ENCODE measurements at regions not wholly inside any gene's neighbourhood (a gene's known extent, or its start where the extent isn't known, plus 50 kb on each side); places are given as distances from the start of the nearest gene placed in this dataset.

DNA sequence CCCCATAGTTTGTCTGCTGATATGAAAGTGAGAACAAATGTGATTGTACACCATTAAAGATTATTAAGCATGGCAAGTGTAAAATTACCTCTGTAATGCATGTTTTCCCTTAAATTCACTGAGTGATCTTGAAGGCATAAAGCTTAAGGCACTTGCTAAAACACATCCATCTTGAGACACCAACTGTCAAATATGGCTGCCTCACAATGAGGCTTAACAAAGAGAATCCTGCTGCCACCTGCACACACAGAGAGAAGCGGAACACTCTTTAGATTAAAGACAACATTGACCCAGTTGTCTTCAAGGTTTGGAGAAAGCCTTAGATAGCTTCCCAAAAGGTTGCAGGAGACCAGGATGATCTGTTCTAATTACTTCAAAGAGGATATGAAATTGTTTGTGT, 803.6 kb upstream of the GYPC start:
- no peak for DNase-seq (ENCODE audit: low read depth)

- no peak for DNase-seq (ENCODE audit: low read depth)
Observed at GRCh38 chr2:125853626-125854025, 802.3 kb upstream of the GYPC start.

GRCh38 chr2:125855204-125855603, 800.8 kb upstream of the GYPC start:
- DNase-seq (ENCODE audit: low read depth) = no peak

- no peak for DNase-seq (ENCODE audit: low read depth)
Observed at GRCh38 chr2:125857971-125858794, 797.8 kb upstream of the GYPC start.

- DNase-seq (ENCODE audit: low read depth) = no peak
Observed at GRCh38 chr2:125861461-125861860, 794.5 kb upstream of the GYPC start.

- DNase-seq (ENCODE audit: low read depth) = no peak
Observed at GRCh38 chr2:125867908-125868307, 788.0 kb upstream of the GYPC start.

DNA sequence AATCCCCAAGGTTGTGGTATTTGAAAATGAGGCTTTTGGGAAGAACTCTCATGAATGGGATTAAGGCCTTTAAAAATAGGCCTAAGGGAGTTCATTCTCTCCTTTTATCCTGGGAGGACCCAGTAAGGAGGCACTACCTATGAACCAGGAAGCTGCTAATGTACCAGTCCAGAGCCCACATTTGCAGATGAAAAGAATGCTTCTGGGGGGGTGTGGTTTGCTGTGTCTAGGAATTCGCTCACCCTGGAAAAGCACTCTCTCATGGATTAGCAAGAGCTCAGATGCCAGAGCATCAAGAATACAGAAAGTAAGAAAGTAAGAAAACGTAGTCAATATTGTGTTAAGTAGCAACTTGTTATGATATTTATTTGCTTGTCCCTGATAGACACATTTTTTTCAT, 785.7 kb upstream of the GYPC start:
- no peak for DNase-seq (ENCODE audit: low read depth)

GRCh38 chr2:125870746-125871145, 785.2 kb upstream of the GYPC start:
- no peak for DNase-seq (ENCODE audit: low read depth)

DNA sequence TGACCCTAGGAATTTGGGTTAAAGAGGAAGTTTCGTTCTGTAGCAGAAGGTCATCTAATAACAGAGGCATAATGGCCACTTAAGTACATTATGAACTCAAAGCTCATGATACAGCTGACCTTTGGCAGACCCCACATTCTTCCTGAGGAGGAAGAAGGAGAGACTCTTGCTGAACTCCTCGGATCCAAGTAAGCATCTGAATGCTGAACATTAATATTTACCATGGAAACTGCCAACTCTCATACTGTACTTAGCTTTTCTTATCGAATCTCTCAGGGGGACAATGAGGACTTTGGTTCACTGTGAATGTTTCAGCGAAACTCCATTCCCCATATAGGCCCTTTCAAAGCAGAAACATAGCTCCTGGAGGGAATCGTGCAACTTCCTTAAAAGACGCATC, 781.4 kb upstream of the GYPC start:
- no peak for DNase-seq (ENCODE audit: low read depth)

GRCh38 chr2:125885340-125885739, 770.6 kb upstream of the GYPC start:
- DNase-seq (ENCODE audit: low read depth) = no peak

GRCh38 chr2:125886153-125886552, 769.8 kb upstream of the GYPC start:
- DNase-seq (ENCODE audit: low read depth) = no peak

- DNase-seq (ENCODE audit: low read depth) = no peak
Observed at GRCh38 chr2:125901278-125901677, 754.7 kb upstream of the GYPC start.

GRCh38 chr2:125925891-125926546, 729.9 kb upstream of the GYPC start:
- DNase-seq (ENCODE audit: low read depth) = no peak

DNA sequence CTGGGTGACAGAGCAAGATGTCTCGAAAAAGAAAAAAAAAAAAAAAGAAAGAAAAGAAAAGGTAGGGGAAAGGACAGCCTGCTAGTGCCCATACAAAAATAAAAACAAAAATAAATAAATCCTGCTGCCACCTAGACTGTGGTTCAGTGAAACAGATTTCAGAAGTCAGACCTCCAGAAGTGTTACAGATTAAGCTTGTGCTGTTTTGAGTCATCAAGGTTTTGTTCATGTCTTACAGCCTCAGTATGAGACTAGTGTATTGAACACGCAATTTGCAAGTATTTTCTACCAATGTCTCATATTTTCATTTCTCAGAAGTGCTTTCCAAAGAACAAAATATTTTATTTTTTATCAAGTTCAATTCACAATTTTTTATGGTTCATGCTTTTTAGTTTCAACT, 720.4 kb upstream of the GYPC start:
- DNase-seq (ENCODE audit: low read depth) = no peak

GRCh38 chr2:125942585-125943424, 713.2 kb upstream of the GYPC start:
- DNase-seq (ENCODE audit: low read depth) = no peak

DNA sequence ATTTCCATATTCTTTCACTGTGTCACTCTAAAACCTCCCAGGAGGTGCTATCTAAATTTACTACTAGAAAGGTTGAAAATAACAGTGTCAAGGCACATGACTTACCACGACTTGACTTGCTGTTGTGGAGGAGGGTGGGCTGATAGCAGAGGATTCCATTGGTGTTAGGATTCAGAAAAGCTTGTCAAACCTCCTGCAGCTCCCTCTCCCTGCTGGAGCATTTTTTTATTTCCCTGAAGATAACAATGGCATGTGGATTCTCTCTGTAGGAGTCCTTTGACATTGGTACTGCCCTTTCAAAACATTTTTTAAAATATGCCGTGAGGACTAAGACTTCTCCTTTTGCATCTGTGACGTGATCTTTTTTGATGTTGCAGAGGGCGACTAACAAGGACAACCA, 696.9 kb upstream of the GYPC start:
- no peak for DNase-seq (ENCODE audit: low read depth)

- no peak for DNase-seq (ENCODE audit: low read depth)
Observed at GRCh38 chr2:125961739-125962138, 694.2 kb upstream of the GYPC start.

GRCh38 chr2:125979886-125980285, 676.1 kb upstream of the GYPC start:
- no peak for DNase-seq (ENCODE audit: low read depth)

- DNase-seq (ENCODE audit: low read depth) = no peak
Observed at GRCh38 chr2:125983364-125983763, 672.6 kb upstream of the GYPC start.

- DNase-seq (ENCODE audit: low read depth) = no peak
Observed at GRCh38 chr2:126029316-126029715, 626.6 kb upstream of the GYPC start.

DNA sequence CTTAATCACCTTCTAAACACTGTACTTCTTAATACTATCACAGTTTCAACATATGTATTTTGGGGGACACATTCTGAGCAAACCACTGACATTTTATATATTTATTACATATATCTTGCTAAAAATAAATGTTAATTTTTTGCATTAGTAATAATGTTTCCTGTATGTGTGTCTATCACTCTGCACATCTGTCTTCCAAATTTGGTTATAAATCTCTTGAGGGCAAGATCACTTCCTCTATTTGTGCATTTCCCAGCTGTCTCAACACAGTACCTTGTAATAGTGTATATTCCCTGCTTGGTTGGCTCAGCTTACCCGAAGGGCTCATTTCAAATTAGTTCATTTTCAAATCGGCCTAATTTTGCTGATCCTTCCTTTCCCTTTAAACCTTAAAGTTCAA, 617.1 kb upstream of the GYPC start:
- no peak for DNase-seq (ENCODE audit: low read depth)

- no peak for DNase-seq (ENCODE audit: low read depth)
Observed at GRCh38 chr2:126041391-126042047, 614.4 kb upstream of the GYPC start.

Data from HT1080 (cell line).